Mucosa of gallbladder (tissue), 1 donor: ENCODE measurements at regions not wholly inside any gene's neighbourhood (a gene's known extent, or its start where the extent isn't known, plus 50 kb on each side); places are given as distances from the start of the nearest gene placed in this dataset.
"Not testable (repeated sequence)": the region's sequence is repeated elsewhere in the genome, so short reads cannot be mapped to it uniquely, and the experiment has no call there.

ENCODE experiments used
- DNase-seq: peaks from one replicate; pipeline ENCODE4 v3.0.0-alpha.2; 2020; ENCODE audit warnings: low spot score
- donor health status: DM: no; HTN: no; CAD: no.

DNA sequence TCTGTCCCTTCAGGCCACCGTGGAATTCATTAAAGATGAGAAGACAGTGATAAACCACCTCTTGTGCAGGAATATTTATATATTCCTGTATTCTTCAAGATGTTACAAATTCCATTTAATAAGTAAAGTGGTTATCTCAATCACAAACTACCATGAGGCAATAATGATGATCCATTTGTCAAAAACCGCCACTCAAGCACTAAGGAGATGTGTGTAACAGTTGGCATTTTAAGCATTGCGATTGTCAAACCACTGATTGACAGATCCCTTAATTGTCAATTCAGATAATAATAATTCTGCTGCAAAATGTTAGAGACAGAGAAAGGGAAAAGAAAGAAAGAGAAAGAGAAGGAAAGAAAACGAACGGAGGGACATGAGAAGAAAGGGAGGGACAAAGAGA, 476.1 kb upstream of the RBFOX1 start:
- no peak for DNase-seq

DNA sequence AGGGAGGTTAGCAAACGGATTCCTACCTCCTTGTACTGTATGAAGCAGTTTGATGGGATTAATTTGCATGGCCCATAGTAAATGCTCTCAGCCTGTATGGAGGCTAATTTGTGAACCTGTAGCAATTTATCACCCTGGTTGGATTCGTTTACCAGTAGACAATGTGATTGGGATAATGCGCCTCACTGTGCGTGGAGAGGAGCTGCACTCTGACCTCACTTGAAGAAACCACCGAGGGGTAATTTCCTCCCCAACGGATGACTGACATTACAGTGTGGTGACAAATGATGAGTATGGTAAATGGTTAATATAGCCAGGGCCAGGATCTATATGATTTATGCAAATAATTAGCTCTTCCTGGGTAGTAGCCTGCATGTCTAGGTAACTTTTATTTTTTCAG, 479.1 kb upstream of the RBFOX1 start:
- DNase-seq, result no peak

DNA sequence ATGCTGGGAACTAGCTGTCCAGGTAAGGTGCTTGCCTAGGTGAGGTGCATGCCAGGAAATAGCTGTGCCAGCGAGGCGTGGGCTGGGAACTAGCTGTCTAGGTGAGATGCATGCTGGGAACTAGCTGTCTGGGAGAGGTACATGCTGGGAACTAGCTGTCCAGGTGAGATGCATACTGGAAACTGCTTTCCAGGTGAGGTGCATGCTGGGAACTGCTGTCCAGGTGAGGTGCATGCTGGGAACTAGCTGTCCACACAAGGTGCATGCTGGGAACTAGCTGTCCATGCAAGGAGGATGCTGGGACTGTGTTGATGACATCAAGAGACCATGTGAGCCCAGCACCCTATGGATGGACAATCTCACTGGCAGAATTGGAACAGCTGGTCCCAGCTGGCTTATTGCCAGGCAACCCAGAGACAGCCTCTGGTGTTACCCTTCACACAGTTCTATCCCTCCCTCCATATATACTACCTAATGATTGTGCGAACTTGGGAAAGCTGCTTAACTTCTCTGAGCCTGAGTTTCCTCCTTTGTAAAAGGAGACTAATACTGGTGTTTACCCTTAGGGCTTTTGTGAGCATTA, 479.9 kb upstream of the RBFOX1 start:
- no peak for DNase-seq

DNA sequence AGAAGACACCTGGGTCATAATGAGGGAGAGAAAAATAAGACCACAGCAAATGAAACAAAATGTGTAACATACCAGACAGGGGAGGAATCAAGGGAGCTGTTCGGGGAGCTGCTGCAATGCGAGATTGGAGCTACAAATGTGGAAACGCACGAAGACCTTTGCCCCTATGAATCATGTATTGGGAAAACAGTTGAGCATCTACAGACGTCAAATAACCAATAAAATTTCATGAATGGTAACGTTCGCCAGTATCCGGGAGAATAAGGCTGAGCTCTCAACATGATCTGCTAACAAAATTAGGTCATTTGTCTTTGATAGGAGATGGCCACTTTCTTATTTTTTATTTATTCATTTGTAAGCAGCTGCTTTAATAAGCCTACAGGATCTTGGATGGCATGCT, 486.2 kb upstream of the RBFOX1 start:
- no peak for DNase-seq

DNA sequence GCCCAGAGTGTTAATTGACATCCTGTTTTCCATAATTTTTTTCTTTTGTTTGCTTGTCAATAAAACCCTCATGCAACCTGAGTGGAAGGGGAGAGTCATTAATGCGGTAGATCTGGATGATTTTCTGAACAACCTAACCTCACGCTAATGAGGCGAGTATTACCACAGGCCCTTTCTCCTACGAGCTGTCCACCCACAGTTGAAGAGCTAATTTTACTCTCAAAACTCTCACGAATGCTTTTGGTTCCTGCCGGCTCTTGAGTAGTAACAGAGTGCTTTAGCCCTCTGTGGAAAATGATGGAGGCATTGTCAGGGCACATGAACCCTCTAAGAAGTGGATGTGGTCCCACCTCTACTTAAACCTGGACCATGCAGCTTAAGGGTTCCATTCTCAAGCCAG, 491.3 kb upstream of the RBFOX1 start:
- DNase-seq, result no peak

DNA sequence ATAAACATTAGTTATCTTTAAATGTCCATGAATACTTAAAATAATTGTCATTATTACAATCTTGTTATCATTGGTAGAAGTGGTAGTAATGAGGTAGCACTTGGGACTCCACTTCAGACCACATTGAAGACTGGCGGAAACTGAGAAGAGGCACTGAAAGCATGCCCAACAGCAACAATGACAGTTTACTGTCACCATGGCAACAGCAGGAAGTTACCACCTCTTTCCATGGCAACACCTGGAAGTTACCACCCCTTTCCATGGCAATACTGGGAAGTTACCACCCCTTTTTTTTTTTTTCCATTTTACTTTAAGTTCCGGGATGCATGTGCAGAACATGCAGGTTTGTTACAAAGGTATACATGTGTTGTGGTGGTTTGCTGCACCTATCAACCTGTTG, 494.9 kb upstream of the RBFOX1 start:
- DNase-seq, result no peak

DNA sequence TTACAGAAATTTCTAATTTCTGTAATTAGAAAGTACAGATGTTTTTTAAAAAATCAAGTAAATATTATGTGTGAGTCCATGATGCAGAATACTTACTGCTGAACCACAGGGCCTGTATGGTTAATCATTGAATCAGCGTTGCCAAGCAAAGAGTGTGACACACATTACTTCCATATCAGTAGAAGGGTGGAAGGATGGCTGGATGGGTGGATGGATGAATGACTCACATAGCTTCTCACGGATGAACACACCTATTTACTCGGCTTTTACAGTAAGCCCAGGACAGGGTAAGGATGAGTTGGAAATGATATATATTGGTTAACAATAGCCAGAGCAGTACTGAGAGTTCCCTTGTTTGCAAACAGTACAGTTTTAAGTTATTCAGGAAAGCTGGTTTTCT, 495.9 kb upstream of the RBFOX1 start:
- no peak for DNase-seq

DNA sequence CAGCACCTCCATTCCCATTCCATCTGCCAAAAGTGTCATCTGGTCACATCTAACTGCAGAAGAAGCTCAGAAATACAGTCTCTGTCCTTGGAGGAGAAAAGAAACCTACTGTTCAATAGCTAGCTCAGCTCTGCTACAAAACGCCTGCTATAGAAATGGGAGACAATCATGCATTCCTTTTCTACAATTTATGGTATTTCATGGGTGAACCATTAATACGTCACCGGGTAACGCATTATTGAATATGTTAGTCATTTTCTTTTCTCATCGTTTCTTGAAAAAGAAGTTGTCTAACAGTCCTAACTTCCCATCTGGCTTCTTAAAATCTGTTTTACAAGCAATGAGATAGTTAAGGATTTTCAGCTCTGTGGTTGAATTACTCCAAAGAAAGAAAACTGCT, 496.7 kb upstream of the RBFOX1 start:
- no peak for DNase-seq

DNA sequence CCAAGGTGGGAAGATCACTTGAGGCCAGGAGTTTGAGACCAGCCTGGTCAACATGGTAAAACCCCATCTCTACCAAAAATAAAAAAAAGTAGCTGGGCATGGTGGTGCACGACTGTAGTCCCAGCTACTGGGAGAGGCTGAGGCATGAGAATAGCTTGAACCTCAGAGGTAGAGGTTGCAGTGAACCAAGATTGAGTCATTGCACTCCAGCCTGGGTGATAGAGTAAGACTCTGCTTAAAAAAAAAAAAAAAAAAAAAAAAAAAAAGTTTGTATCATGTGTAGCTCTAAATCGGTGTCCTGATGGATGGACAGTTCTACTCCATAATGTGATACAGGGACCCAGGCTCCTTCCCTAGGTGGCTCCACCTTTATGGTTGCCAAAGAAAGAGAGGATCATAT, 497.1 kb upstream of the RBFOX1 start:
- no peak for DNase-seq

DNA sequence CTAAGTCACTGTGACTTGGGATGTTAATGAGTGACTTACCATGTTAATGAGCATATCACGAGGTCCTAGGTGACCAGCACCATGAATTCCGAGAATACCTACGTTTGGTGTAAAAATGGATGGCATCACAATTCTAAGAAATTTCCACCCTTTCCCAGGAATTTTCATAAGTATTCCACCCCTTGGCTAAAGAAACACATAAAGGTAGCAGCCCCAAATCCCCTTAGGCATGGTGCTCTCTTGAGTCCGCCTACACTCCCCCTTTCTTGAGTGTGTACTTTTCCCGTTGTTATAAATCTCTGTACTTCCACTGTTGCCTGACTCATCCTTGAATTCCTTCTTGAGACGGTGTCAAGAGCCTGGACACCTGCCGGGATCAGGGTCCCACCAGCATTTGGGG, 504.0 kb upstream of the RBFOX1 start:
- DNase-seq, result no peak

DNA sequence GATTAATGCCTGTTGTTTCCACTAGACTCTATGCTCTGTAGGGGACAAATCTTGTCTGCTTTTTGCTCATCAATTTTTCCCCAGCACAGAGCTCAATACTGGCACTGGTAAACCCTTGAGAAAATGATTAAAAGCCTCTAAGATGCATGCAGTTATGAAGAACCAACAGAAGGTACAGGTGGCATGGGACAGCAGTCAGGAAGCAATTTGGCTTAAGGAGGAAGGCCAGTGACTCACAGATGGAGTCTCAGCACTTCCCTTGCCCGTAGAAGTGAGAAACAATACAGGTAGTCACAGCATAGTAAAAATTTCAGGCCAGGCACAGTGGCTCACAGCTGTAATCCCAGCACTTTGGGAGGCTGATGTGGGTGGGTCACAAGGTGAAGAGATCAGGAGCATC, 504.7 kb upstream of the RBFOX1 start:
- DNase-seq, result no peak

DNA sequence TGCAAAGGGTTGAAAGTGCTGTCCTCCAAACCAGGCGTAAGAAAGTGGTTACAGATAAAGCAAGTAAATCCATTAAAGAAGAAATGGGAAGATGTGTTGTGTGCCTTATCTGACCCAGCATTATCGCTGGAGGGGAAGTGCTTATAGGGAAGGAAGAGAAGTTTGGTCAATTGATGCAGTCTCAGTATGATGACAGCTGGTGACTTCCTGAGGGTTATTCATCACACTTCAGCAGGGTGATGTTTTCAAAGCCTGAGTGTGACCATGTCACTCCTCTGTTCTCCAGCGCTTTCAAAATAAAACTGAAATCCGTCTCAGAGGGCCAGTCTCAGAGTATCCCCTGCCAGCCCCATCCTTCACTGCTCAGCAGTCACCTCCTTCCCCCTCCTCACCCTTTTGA, 505.4 kb upstream of the RBFOX1 start:
- no peak for DNase-seq

DNA sequence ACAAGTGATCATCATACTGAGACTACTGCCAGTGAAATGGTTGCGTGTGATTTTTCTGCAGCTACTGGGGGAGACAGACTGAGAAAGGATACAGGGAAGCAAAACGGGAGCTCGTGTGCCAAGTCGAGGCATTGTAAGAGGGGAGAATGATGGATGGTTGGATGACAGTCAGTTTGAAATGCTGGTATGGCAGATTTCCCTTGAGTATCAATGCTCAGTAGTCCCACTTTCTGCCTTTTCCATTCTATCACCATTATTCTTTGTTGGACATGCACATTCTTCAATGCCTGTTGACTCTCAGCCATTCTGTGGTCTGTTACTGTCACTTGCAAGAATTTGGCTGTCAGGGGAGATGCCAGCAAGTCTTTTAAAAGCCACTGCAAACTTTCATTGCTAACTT, 510.6 kb upstream of the RBFOX1 start:
- DNase-seq, result no peak

DNA sequence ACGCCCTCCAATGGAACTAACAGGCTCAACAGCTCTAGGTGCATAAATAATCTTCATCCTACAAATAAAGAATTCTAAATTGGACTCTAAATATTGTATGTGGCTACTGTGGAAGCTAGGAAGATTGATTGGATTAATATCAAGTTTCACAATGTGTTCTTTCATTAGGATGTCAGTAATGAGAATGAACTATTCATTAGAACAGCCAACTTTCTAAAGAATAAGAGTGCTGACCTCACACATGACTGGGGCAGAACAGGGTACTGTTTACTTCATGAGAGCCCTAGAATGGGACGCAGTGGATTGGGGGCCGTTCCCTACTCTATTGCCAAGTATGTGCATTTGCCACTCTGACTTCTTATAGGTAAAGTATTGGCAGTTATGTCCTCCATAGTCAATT, 528.2 kb upstream of the RBFOX1 start:
- no peak for DNase-seq

DNA sequence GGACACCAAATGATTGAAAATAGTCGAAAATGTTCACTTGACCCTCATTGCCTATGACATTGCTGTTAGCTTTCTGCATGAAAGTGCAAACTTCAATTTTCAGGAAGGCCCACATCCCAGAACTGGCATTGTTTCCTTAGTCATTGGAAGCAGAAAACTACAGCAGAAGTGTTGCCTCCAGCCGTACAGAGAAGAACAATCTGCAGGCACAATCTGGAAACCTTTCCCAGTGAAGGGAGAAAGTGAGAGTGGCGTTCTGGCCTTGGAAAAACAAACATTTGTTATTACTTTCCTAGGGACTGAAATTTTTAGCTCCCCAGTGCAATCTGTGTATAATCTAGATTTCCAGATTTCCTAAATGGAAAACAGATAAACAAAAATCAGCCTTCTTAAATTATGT, 529.5 kb upstream of the RBFOX1 start:
- no peak for DNase-seq

DNA sequence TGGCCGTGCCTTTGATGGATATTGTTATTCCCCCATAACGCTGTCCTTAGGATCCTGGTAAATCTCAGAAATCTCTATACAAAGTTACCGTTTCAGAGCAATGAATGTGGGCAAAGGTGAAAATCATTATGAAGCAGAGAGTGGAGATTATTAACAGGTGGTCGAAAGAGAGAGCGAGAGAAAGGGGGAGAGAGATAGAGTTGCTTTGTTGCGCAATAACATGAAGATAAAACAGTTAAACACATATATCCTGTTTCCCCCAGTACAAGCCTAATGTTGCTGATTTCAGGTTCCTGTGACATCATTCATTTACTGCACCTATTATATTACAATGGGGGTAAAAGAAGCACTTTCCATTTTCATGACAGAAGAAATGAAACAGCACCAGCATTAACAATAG, 535.4 kb upstream of the RBFOX1 start:
- no peak for DNase-seq

DNA sequence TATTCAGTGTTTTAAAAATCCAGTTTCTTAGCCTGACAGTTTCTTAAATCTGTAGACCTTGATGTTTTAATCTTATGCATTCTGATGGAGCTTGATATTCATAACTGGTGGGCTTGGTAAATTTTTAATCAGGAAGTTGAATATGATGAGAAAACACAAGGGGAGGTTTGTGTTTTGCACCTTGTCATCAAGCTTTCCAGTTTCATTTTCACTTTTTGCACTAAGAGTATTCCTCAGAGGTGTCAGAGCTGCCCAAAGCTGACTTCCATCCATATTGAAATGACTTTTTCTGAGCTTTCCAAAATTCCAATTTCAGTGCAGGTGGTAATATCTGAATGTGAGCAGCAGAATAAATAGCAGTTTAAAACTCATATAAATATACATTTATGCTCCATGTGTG, 555.0 kb upstream of the RBFOX1 start:
- no peak for DNase-seq

DNA sequence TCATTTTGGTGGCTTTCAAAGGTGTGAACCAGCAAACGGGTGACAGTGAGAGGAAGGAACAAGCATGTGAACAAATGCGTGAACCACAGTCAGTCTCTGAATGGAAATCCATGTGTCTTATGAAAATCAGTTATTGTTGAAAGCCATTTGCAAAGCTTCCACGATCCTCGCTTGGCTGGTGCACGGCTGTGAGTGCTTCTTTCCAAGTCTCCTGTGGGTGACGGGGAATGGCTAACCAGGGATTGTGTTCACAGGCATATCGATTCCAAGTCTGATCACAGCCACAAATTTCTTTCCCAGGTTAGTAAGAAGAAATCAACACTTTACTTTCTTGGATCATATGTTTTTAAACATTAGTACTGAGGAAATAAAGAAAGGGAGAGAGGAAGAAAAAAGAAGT, 556.9 kb upstream of the RBFOX1 start:
- no peak for DNase-seq

DNA sequence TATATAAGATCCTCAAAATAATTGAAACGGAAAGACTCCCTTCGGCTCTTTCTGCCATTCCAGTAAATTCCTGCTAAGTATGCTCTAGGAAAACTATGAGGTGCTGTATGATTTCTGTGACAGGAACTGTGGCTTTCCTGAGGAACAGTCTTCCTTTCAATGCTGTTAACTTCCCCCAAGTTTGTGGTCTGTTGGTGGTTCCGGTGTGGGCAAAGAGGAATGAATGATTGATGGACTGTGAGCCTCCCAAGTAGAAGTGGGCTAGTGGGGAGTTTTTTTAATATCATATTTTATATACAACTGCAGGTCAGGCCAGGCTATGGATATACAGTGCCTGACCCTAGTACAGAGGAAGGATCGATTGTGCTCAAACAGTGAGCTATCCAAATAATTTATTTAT, 560.7 kb upstream of the RBFOX1 start:
- DNase-seq, result no peak

DNA sequence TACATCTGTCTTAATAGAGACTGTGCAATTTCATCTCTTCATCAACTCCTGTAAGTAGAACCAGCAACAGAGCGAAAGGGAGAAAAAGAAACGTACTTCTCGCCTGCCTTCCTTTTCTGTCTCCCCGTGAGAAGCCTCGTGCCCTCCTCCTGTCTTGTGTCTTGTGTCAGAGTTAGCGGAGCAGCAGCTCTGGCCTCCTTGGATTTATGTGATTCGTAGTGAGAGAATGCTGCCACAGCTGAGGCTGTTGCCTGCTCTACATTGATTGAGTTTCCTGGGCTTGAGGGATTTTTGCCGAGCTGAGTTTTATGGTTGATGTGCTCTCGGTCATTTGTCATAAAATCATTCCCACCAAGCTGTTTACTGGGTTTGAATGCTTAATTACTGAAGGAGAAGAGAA, 579.1 kb upstream of the RBFOX1 start:
- DNase-seq, result no peak

DNA sequence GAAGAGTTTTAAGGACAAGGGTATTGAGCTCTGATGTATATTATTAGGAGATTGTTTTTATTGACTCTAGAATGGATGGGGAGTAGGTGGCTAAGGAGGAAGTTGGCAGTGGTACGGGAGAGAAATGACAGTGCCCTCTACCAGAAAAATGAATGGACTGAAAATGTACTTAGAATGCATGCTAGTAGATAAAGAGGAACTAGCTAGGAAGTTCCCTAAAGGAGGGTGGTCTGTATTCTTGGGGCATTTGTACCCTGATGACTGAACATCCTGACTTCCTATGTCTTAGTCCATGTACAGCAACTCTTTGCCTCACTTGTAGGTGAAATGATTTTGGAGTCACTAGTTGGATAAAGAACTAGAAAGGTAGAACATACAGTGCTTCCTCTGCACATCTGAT, 581.5 kb upstream of the RBFOX1 start:
- no peak for DNase-seq

DNA sequence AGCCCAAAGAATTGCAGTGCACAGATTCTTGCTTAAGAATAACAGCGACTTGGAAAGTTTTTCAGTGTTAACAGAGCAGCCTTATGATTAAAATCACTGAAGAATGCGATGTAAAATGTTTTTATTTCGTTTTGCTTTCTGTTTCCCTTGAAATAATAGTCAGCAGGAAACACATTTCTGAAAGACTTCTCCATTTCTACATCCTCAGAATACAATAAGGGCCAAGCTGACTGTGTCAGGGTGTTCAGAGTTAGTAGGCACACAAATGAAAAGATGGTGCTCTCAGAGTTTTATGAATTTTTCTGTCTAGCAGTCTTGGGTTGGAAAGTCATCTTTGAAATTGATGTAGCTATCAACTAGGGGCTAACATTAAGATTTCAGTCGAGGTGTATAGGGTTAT, 582.9 kb upstream of the RBFOX1 start:
- DNase-seq, result no peak

DNA sequence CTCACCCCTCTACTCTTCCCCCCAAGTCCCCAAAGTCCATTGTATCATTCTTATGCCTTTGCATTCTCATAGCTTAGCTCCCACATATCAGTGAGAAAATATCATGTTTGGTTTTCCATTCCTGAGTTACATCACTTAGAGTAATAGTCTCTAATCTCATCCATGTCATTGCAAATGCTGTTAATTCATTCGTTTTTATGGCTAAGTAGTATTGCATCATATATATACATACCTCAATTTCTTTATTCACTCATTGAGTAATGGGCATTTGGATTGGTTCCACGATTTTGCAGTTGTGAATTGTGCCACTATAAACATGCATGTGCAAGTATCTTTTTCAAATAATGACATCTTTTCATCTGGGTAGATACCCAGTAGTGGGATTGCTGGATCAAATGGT, 596.3 kb upstream of the RBFOX1 start:
- not testable (repeated sequence) for DNase-seq

DNA sequence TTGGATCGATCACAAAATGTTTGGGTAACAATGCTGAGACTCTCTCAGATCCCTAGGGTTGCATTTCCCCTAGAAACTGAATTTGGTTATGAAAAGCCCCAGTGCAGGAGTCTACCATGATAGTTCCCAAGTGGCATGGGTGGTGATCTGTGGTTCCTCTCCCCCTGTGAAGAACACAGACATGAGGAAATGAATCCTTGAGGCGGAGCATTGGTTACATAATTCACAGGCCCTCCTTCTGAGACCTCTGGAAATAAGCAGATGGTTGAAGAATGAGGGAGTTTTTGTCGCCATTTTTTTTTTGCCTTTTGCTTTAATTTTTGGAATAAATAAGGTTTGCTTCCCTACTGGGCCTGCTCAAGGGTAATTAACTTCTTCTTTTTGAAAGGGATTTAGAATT, 597.0 kb upstream of the RBFOX1 start:
- no peak for DNase-seq

DNA sequence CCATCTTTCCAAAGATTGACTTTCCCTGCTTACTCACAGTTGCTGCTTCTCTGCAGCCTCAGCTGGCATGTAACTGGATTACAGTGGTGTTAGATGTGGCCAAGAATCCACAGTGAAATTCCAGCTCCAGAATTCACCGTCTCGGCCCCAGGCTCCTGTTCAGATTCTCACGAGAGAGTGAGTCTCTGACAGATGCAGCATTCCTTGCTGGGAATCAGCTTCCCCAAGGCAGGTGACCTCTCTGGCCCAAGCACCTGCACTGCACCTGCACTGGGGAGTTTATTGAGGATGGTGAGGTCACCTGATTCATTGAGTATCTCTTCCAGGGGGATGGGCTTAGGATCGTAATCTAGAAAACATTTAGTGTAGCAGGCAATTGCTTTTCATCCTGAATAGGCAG, 600.5 kb upstream of the RBFOX1 start:
- DNase-seq, result no peak
